ENCODE measurements at regions not wholly inside any gene's neighbourhood (a gene's known extent, or its start where the extent isn't known, plus 50 kb on each side); places are given as distances from the start of the nearest gene placed in this dataset.

- H3K9me3 ChIP-seq (ENCODE audit: control insufficient read depth in 5 of 5, low read length in 5 of 5) = no peaks in the 10 kb centered on the region
- H3K36me3 ChIP-seq (ENCODE audit: control insufficient read depth in 5 of 5, insufficient read depth in 5 of 5, low read length in 5 of 5) = no peaks in the 10 kb centered on the region
- H3K27me3 ChIP-seq (ENCODE audit: control insufficient read depth in 5 of 5, insufficient read depth in 4 of 5, low read length in 5 of 5) = no peaks in the 10 kb centered on the region
- no peak overlapping the region for H3K27ac ChIP-seq (ENCODE audit: low read depth, low read length)
- H3K4me1 ChIP-seq (ENCODE audit: control insufficient read depth in 5 of 5, insufficient read depth in 5 of 5, low read length in 5 of 5) = peaks cover 0 to 2% (median 0%) of the 10 kb centered on the region in 5 donors
- H3K9ac ChIP-seq (ENCODE audit: low read length in 5 of 5) = no peak overlapping the region
- H3K4me3 ChIP-seq (ENCODE audit: low read depth in 1 of 5, low read length in 5 of 5) = no peak overlapping the region
Measured at GRCh38 chr9:99515093-99515492, 293.0 kb downstream of the SEC61B start.

- H3K9ac ChIP-seq (ENCODE audit: low read length in 5 of 5) = no peak overlapping the region
- H3K4me3 ChIP-seq (ENCODE audit: low read depth in 1 of 5, low read length in 5 of 5) = no peak overlapping the region
- H3K27me3 ChIP-seq (ENCODE audit: control insufficient read depth in 5 of 5, insufficient read depth in 4 of 5, low read length in 5 of 5) = no peaks in the 10 kb centered on the region
- H3K36me3 ChIP-seq (ENCODE audit: control insufficient read depth in 5 of 5, insufficient read depth in 5 of 5, low read length in 5 of 5) = no peaks in the 10 kb centered on the region
- no peaks in the 10 kb centered on the region for H3K9me3 ChIP-seq (ENCODE audit: control insufficient read depth in 5 of 5, low read length in 5 of 5)
- H3K27ac ChIP-seq (ENCODE audit: low read depth, low read length) = no peak overlapping the region
- peaks cover 0 to 2% (median 0%) of the 10 kb centered on the region in 5 donors for H3K4me1 ChIP-seq (ENCODE audit: control insufficient read depth in 5 of 5, insufficient read depth in 5 of 5, low read length in 5 of 5)
Measured at GRCh38 chr9:99515895-99516656, 294.0 kb downstream of the SEC61B start.

- Histone ChIP-seq H3K4me1 (ENCODE audit: control insufficient read depth in 5 of 5, insufficient read depth in 5 of 5, low read length in 5 of 5) (peaks cover 0 to 2% (median 0%) of the 10 kb centered on the region in 5 donors), H3K36me3 (ENCODE audit: control insufficient read depth in 5 of 5, insufficient read depth in 5 of 5, low read length in 5 of 5) (no peaks in the 10 kb centered on the region), H3K9ac (ENCODE audit: low read length in 5 of 5) (no peak overlapping the region), H3K9me3 (ENCODE audit: control insufficient read depth in 5 of 5, low read length in 5 of 5) (no peaks in the 10 kb centered on the region), H3K27ac (ENCODE audit: low read depth, low read length) (no peak overlapping the region), H3K4me3 (ENCODE audit: low read depth in 1 of 5, low read length in 5 of 5) (no peak overlapping the region), H3K27me3 (ENCODE audit: control insufficient read depth in 5 of 5, insufficient read depth in 4 of 5, low read length in 5 of 5) (no peaks in the 10 kb centered on the region)
Measured at GRCh38 chr9:99516657-99517049, 294.6 kb downstream of the SEC61B start.

- no peak overlapping the region for H3K4me3 ChIP-seq (ENCODE audit: low read depth in 1 of 5, low read length in 5 of 5)
Measured at GRCh38 chr9:99523838-99524237, 297.8 kb upstream of the NR4A3 start.

GRCh38 chr9:99531313-99531712 is 290.4 kb upstream of the NR4A3 start:
- Histone ChIP-seq H3K9ac (ENCODE audit: low read length in 5 of 5) (no peak overlapping the region), H3K36me3 (ENCODE audit: control insufficient read depth in 5 of 5, insufficient read depth in 5 of 5, low read length in 5 of 5) (no peaks in the 10 kb centered on the region), H3K27ac (ENCODE audit: low read depth, low read length) (no peak overlapping the region), H3K9me3 (ENCODE audit: control insufficient read depth in 5 of 5, low read length in 5 of 5) (peaks cover 0 to 3% (median 0%) of the 10 kb centered on the region in 5 donors), H3K4me3 (ENCODE audit: low read depth in 1 of 5, low read length in 5 of 5) (no peak overlapping the region), H3K27me3 (ENCODE audit: control insufficient read depth in 5 of 5, insufficient read depth in 4 of 5, low read length in 5 of 5) (no peaks in the 10 kb centered on the region), H3K4me1 (ENCODE audit: control insufficient read depth in 5 of 5, insufficient read depth in 5 of 5, low read length in 5 of 5) (no peaks in the 10 kb centered on the region)

More at GRCh38 chr9:99523838-99524237, 297.8 kb upstream of the NR4A3 start:
- H3K27ac ChIP-seq (ENCODE audit: low read depth, low read length) = no peak overlapping the region
- H3K4me1 ChIP-seq (ENCODE audit: control insufficient read depth in 5 of 5, insufficient read depth in 5 of 5, low read length in 5 of 5) = no peaks in the 10 kb centered on the region
- H3K9ac ChIP-seq (ENCODE audit: low read length in 5 of 5) = no peak overlapping the region
- no peaks in the 10 kb centered on the region for H3K36me3 ChIP-seq (ENCODE audit: control insufficient read depth in 5 of 5, insufficient read depth in 5 of 5, low read length in 5 of 5)
- H3K9me3 ChIP-seq (ENCODE audit: control insufficient read depth in 5 of 5, low read length in 5 of 5) = peaks cover 0 to 3% (median 0%) of the 10 kb centered on the region in 5 donors
- no peaks in the 10 kb centered on the region for H3K27me3 ChIP-seq (ENCODE audit: control insufficient read depth in 5 of 5, insufficient read depth in 4 of 5, low read length in 5 of 5)

GRCh38 chr9:99533421-99533820 is 288.3 kb upstream of the NR4A3 start:
- Histone ChIP-seq H3K9me3 (ENCODE audit: control insufficient read depth in 5 of 5, low read length in 5 of 5) (peaks cover 0 to 1% (median 0%) of the 10 kb centered on the region in 5 donors), H3K4me1 (ENCODE audit: control insufficient read depth in 5 of 5, insufficient read depth in 5 of 5, low read length in 5 of 5) (no peaks in the 10 kb centered on the region), H3K4me3 (ENCODE audit: low read depth in 1 of 5, low read length in 5 of 5) (no peak overlapping the region), H3K27ac (ENCODE audit: low read depth, low read length) (no peak overlapping the region), H3K36me3 (ENCODE audit: control insufficient read depth in 5 of 5, insufficient read depth in 5 of 5, low read length in 5 of 5) (no peaks in the 10 kb centered on the region), H3K9ac (ENCODE audit: low read length in 5 of 5) (no peak overlapping the region), H3K27me3 (ENCODE audit: control insufficient read depth in 5 of 5, insufficient read depth in 4 of 5, low read length in 5 of 5) (no peaks in the 10 kb centered on the region)

- Histone ChIP-seq H3K9ac (ENCODE audit: low read length in 5 of 5) (no peak overlapping the region), H3K27me3 (ENCODE audit: control insufficient read depth in 5 of 5, insufficient read depth in 4 of 5, low read length in 5 of 5) (no peaks in the 10 kb centered on the region), H3K4me1 (ENCODE audit: control insufficient read depth in 5 of 5, insufficient read depth in 5 of 5, low read length in 5 of 5) (no peaks in the 10 kb centered on the region), H3K4me3 (ENCODE audit: low read depth in 1 of 5, low read length in 5 of 5) (no peak overlapping the region), H3K27ac (ENCODE audit: low read depth, low read length) (no peak overlapping the region), H3K9me3 (ENCODE audit: control insufficient read depth in 5 of 5, low read length in 5 of 5) (no peaks in the 10 kb centered on the region), H3K36me3 (ENCODE audit: control insufficient read depth in 5 of 5, insufficient read depth in 5 of 5, low read length in 5 of 5) (no peaks in the 10 kb centered on the region)
Measured at GRCh38 chr9:99537996-99538395, 283.7 kb upstream of the NR4A3 start.

GRCh38 chr9:99544526-99544925 is 277.2 kb upstream of the NR4A3 start:
- Histone ChIP-seq H3K27me3 (ENCODE audit: control insufficient read depth in 5 of 5, insufficient read depth in 4 of 5, low read length in 5 of 5) (no peaks in the 10 kb centered on the region), H3K4me3 (ENCODE audit: low read depth in 1 of 5, low read length in 5 of 5) (no peak overlapping the region), H3K4me1 (ENCODE audit: control insufficient read depth in 5 of 5, insufficient read depth in 5 of 5, low read length in 5 of 5) (peaks cover 0 to 20% (median 13%) of the 10 kb centered on the region in 5 donors), H3K9me3 (ENCODE audit: control insufficient read depth in 5 of 5, low read length in 5 of 5) (no peaks in the 10 kb centered on the region), H3K27ac (ENCODE audit: low read depth, low read length) (no peak overlapping the region), H3K36me3 (ENCODE audit: control insufficient read depth in 5 of 5, insufficient read depth in 5 of 5, low read length in 5 of 5) (no peaks in the 10 kb centered on the region), H3K9ac (ENCODE audit: low read length in 5 of 5) (no peak overlapping the region)

GRCh38 chr9:99549441-99549840 is 272.2 kb upstream of the NR4A3 start:
- no peak overlapping the region for H3K27ac ChIP-seq (ENCODE audit: low read depth, low read length)
- H3K36me3 ChIP-seq (ENCODE audit: control insufficient read depth in 5 of 5, insufficient read depth in 5 of 5, low read length in 5 of 5) = no peaks in the 10 kb centered on the region
- H3K9me3 ChIP-seq (ENCODE audit: control insufficient read depth in 5 of 5, low read length in 5 of 5) = no peaks in the 10 kb centered on the region
- H3K4me1 ChIP-seq (ENCODE audit: control insufficient read depth in 5 of 5, insufficient read depth in 5 of 5, low read length in 5 of 5) = peaks cover 0 to 11% (median 9%) of the 10 kb centered on the region in 5 donors
- H3K9ac ChIP-seq (ENCODE audit: low read length in 5 of 5) = no peak overlapping the region
- H3K27me3 ChIP-seq (ENCODE audit: control insufficient read depth in 5 of 5, insufficient read depth in 4 of 5, low read length in 5 of 5) = no peaks in the 10 kb centered on the region
- no peak overlapping the region for H3K4me3 ChIP-seq (ENCODE audit: low read depth in 1 of 5, low read length in 5 of 5)

GRCh38 chr9:99555792-99556191 is 265.9 kb upstream of the NR4A3 start:
- no peaks in the 10 kb centered on the region for H3K36me3 ChIP-seq (ENCODE audit: control insufficient read depth in 5 of 5, insufficient read depth in 5 of 5, low read length in 5 of 5)
- no peaks in the 10 kb centered on the region for H3K9me3 ChIP-seq (ENCODE audit: control insufficient read depth in 5 of 5, low read length in 5 of 5)
- H3K9ac ChIP-seq (ENCODE audit: low read length in 5 of 5) = no peak overlapping the region
- no peak overlapping the region for H3K27ac ChIP-seq (ENCODE audit: low read depth, low read length)
- no peaks in the 10 kb centered on the region for H3K4me1 ChIP-seq (ENCODE audit: control insufficient read depth in 5 of 5, insufficient read depth in 5 of 5, low read length in 5 of 5)
- H3K27me3 ChIP-seq (ENCODE audit: control insufficient read depth in 5 of 5, insufficient read depth in 4 of 5, low read length in 5 of 5) = no peaks in the 10 kb centered on the region
- no peak overlapping the region for H3K4me3 ChIP-seq (ENCODE audit: low read depth in 1 of 5, low read length in 5 of 5)

Data from subcutaneous abdominal adipose tissue (tissue), 5 donors.